ENCODE measurements at regions not wholly inside any gene's neighbourhood (a gene's known extent, or its start where the extent isn't known, plus 50 kb on each side); places are given as distances from the start of the nearest gene placed in this dataset.

- no peaks in the 10 kb centered on the region for H3K36me3 ChIP-seq (ENCODE audit: insufficient read depth, low read length)
- H3K9ac ChIP-seq (ENCODE audit: low read depth, low read length), result no peak overlapping the region
- H3K4me1 ChIP-seq (ENCODE audit: insufficient read depth, low read length), result no peaks in the 10 kb centered on the region; the same call in 1 of the 2 replicates
- H3K9me3 ChIP-seq (ENCODE audit: control insufficient read depth, insufficient read depth, low read length), result no peaks in the 10 kb centered on the region
Observed at GRCh38 chr9:18183974-18184373, 290.0 kb upstream of the ADAMTSL1 start.

DNA sequence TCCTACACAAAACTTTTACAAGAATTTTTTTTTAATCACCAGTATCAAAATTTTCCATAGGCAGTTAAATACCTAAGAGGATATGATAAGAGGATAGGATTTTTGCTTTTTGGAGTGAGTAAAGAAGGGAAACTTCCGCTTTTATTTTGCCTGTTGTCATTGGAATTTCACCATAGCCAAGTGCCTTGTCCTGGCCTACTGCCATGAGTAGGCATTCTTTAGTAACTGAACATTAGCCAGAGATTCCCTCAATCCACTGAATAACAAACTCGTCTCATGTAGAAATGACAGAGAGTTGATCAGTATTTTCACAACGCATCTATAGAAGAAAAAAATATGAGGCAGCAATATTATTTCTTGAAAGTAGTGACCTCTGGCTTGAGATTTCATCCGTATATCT lies 289.6 kb upstream of the ADAMTSL1 start:
- H3K4me1 ChIP-seq (ENCODE audit: insufficient read depth, low read length), result no peaks in the 10 kb centered on the region; the same call in 1 of the 2 replicates
- H3K9me3 ChIP-seq (ENCODE audit: control insufficient read depth, insufficient read depth, low read length), result no peaks in the 10 kb centered on the region
- no peaks in the 10 kb centered on the region for H3K36me3 ChIP-seq (ENCODE audit: insufficient read depth, low read length)
- no peak overlapping the region for H3K9ac ChIP-seq (ENCODE audit: low read depth, low read length)

- no peaks in the 10 kb centered on the region for H3K36me3 ChIP-seq (ENCODE audit: insufficient read depth, low read length)
- no peaks in the 10 kb centered on the region for H3K9me3 ChIP-seq (ENCODE audit: control insufficient read depth, insufficient read depth, low read length)
- no peak overlapping the region for H3K9ac ChIP-seq (ENCODE audit: low read depth, low read length)
- no peaks in the 10 kb centered on the region; the same call in 1 of the 2 replicates for H3K4me1 ChIP-seq (ENCODE audit: insufficient read depth, low read length)
Observed at GRCh38 chr9:18185196-18185595, 288.8 kb upstream of the ADAMTSL1 start.

DNA sequence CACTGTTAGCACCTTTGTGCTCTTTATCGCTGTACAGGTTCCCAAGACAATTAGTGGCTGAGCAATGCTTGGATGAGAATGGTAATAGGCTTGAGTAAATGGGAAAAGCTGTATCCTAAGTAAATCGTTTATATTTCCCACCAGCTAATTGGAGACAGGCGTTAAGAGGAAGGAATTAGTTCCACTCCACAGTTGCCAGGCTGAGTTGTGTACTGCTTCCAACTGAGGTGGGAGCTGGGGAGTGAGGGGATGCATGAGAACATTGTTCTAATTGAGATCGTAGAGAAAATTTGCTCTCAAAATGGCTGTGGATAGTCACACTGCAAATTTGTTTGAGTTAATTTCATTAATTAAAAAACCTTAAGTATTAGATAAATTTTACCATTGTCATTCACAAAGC lies 285.0 kb upstream of the ADAMTSL1 start:
- H3K36me3 ChIP-seq (ENCODE audit: insufficient read depth, low read length), result no peaks in the 10 kb centered on the region
- H3K4me1 ChIP-seq (ENCODE audit: insufficient read depth, low read length), result no peaks in the 10 kb centered on the region; the same call in 1 of the 2 replicates
- no peak overlapping the region for H3K9ac ChIP-seq (ENCODE audit: low read depth, low read length)
- no peaks in the 10 kb centered on the region for H3K9me3 ChIP-seq (ENCODE audit: control insufficient read depth, insufficient read depth, low read length)

DNA sequence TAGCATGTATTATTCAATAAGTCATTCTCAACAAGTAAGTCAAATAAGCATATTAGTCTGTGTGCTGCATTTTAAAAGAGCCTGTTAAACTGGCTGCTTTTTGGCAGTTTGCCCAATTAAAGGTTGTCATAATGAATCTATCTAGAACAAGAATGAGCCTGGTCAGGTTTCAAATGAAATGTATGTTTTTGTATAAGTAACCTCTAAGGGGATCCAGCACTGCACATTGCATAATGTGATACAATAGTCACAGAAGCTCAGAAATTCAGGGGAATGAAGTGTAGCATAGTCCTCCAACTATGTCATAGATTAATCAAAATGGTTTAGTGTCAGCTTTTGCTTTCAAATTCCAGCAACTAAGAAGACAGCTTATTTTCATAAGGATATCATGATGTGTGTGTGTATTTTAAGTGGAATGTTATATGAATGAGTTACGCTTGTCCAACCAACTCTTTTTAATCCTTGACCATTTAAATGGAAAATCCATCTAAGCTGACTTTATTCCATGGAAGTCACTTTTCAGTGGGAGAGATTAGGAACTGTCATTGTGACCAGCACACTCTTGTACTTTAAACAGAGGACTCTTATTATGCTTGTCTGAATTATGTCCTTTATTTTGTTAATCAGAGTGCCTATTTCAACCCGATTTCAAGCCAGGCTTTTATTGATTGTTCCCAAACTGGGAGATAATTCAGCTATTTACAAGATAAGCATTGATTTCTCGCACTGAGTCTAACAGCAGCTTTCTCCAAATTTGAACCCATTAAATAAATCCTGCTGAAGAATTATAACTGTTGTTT lies 283.9 kb upstream of the ADAMTSL1 start:
- Histone ChIP-seq H3K4me1 (ENCODE audit: insufficient read depth, low read length) (no peaks in the 10 kb centered on the region; the same call in 1 of the 2 replicates), H3K9me3 (ENCODE audit: control insufficient read depth, insufficient read depth, low read length) (no peaks in the 10 kb centered on the region), H3K36me3 (ENCODE audit: insufficient read depth, low read length) (no peaks in the 10 kb centered on the region), H3K9ac (ENCODE audit: low read depth, low read length) (no peak overlapping the region)

- Histone ChIP-seq H3K4me1 (ENCODE audit: insufficient read depth, low read length) (no peaks in the 10 kb centered on the region; the same call in 1 of the 2 replicates), H3K9me3 (ENCODE audit: control insufficient read depth, insufficient read depth, low read length) (no peaks in the 10 kb centered on the region), H3K9ac (ENCODE audit: low read depth, low read length) (no peak overlapping the region), H3K36me3 (ENCODE audit: insufficient read depth, low read length) (no peaks in the 10 kb centered on the region)
Observed at GRCh38 chr9:18190671-18191374, 283.1 kb upstream of the ADAMTSL1 start.

- no peaks in the 10 kb centered on the region for H3K4me1 ChIP-seq (ENCODE audit: insufficient read depth, low read length)
- H3K36me3 ChIP-seq (ENCODE audit: insufficient read depth, low read length), result no peaks in the 10 kb centered on the region
- no peak overlapping the region for H3K9ac ChIP-seq (ENCODE audit: low read depth, low read length)
- no peaks in the 10 kb centered on the region for H3K9me3 ChIP-seq (ENCODE audit: control insufficient read depth, insufficient read depth, low read length)
Observed at GRCh38 chr9:18194316-18194715, 279.6 kb upstream of the ADAMTSL1 start.

- no peaks in the 10 kb centered on the region for H3K36me3 ChIP-seq (ENCODE audit: insufficient read depth, low read length)
- H3K9me3 ChIP-seq (ENCODE audit: control insufficient read depth, insufficient read depth, low read length), result no peaks in the 10 kb centered on the region
- no peak overlapping the region for H3K9ac ChIP-seq (ENCODE audit: low read depth, low read length)
- no peaks in the 10 kb centered on the region for H3K4me1 ChIP-seq (ENCODE audit: insufficient read depth, low read length)
Observed at GRCh38 chr9:18195223-18195622, 278.7 kb upstream of the ADAMTSL1 start.

- H3K4me1 ChIP-seq (ENCODE audit: insufficient read depth, low read length), result no peaks in the 10 kb centered on the region
- H3K9me3 ChIP-seq (ENCODE audit: control insufficient read depth, insufficient read depth, low read length), result no peaks in the 10 kb centered on the region
- no peaks in the 10 kb centered on the region for H3K36me3 ChIP-seq (ENCODE audit: insufficient read depth, low read length)
- no peak overlapping the region for H3K9ac ChIP-seq (ENCODE audit: low read depth, low read length)
Observed at GRCh38 chr9:18202924-18203323, 271.0 kb upstream of the ADAMTSL1 start.

DNA sequence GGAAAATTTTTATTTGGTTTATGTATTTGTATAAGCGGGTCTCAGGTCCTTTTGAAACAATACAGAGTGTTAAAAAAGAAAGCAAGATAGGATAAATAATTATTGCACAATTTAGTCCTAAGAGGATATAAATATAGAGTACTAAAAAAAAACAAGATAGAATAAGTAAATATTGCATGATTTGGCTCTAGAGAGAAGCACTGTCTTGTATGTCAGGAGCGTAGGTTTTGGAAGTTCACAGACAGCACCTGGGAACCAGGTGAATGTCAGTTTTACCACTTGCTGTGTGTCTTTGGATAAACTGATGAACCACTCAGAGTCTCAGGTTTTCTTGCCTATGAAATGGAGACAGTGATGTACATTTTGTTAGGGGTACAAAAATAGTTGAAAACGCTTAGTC lies 266.2 kb upstream of the ADAMTSL1 start:
- no peaks in the 10 kb centered on the region for H3K9me3 ChIP-seq (ENCODE audit: control insufficient read depth, insufficient read depth, low read length)

DNA sequence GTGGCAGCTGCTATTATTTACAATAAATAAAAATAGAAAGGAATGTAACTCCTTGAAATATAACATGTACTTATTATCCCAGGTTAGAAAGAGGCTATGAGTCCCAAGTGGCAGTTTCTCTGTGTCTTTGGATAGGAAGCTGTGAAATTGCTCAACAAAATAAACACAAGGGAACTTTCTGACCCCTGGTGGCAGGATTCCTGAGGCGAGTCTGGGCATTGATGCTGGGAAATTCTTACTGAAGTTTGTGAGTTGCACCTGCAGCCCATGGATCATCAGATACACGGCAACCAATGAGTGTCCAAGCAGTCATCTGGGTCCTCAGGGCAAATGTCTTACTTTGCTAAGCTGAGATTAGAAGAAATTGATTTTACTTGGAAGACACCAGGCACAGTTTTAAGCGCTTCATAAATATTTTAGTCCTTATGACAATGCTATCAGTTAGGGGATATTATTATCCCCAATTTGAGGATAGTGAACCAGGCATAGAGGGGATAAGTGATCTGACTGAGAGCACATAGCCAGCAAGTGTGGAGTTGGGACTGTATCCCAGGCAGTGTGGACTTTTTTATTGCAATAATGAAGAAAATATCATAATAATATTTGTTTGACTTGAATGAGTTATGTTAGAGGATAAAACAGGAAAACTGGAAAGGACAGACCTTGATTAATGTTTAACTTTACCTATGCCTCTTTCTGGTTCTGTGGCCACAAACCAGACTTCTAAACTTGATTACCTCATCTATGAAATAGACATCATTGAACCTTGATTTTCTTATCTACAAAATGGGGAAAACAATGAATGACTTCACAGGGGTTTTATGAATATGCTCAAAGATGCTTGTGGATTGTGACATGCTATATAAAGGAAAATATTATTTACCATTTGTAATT lies 265.5 kb upstream of the ADAMTSL1 start:
- H3K9ac ChIP-seq (ENCODE audit: low read depth, low read length), result no peak overlapping the region
- no peaks in the 10 kb centered on the region for H3K9me3 ChIP-seq (ENCODE audit: control insufficient read depth, insufficient read depth, low read length)
- no peaks in the 10 kb centered on the region for H3K36me3 ChIP-seq (ENCODE audit: insufficient read depth, low read length)
- H3K4me1 ChIP-seq (ENCODE audit: insufficient read depth, low read length), result no peaks in the 10 kb centered on the region

More for the DNA sequence above, 266.2 kb upstream of the ADAMTSL1 start:
- H3K4me1 ChIP-seq (ENCODE audit: insufficient read depth, low read length), result no peaks in the 10 kb centered on the region
- H3K9ac ChIP-seq (ENCODE audit: low read depth, low read length), result no peak overlapping the region
- no peaks in the 10 kb centered on the region for H3K36me3 ChIP-seq (ENCODE audit: insufficient read depth, low read length)

DNA sequence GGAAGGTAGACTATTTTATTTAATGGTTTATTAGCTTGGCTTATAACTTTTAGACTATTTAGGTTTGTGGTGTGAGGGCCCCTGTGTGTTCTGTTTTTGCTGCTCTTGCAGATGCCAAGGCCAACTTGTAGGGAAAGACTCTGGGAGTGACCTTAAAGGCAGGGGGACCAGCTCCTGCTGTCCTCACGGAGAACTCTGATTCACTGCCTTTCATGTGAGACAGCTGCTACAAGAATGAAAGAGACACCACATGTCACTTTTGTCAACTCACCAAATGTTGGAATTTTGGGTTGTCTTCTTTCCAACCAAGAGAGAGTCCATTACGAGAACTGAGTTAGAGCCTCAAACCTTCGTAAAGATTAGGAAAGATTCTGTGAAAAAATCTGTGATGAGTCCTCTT lies 258.3 kb upstream of the ADAMTSL1 start:
- Histone ChIP-seq H3K9ac (ENCODE audit: low read depth, low read length) (no peak overlapping the region), H3K9me3 (ENCODE audit: control insufficient read depth, insufficient read depth, low read length) (no peaks in the 10 kb centered on the region), H3K36me3 (ENCODE audit: insufficient read depth, low read length) (no peaks in the 10 kb centered on the region), H3K4me1 (ENCODE audit: insufficient read depth, low read length) (no peaks in the 10 kb centered on the region)

- H3K9me3 ChIP-seq (ENCODE audit: control insufficient read depth, insufficient read depth, low read length), result no peaks in the 10 kb centered on the region
- no peaks in the 10 kb centered on the region for H3K4me1 ChIP-seq (ENCODE audit: insufficient read depth, low read length)
- no peak overlapping the region for H3K9ac ChIP-seq (ENCODE audit: low read depth, low read length)
- H3K36me3 ChIP-seq (ENCODE audit: insufficient read depth, low read length), result no peaks in the 10 kb centered on the region
Observed at GRCh38 chr9:18216376-18216775, 257.6 kb upstream of the ADAMTSL1 start.

DNA sequence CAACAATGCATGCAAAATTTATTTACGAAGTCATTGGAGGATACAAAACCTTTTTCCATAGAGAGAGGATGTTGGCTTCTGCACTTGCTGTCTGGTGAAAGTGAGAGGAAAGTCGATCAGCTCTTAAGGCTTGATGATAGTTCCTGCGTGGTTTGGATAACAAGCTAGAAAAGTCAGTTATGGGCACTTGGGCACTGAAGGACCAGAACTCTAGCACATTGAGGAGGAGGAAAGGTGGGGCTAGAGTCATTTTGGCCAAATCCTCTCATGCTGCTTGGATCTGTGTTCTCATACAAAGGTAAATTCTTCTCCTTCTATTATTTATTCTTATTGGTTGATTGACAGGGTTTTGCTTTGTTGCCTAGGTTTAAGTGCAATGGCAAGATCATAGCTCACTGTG lies 245.9 kb upstream of the ADAMTSL1 start:
- Histone ChIP-seq H3K9me3 (ENCODE audit: control insufficient read depth, insufficient read depth, low read length) (no peaks in the 10 kb centered on the region), H3K9ac (ENCODE audit: low read depth, low read length) (no peak overlapping the region), H3K36me3 (ENCODE audit: insufficient read depth, low read length) (no peaks in the 10 kb centered on the region), H3K4me1 (ENCODE audit: insufficient read depth, low read length) (no peaks in the 10 kb centered on the region)

Measured in ES-I3 (cell line).